Activated T-helper 2 cell treated with anti-CD3 and anti-CD28 coated beads, Interferon-gamma antibody, Interleukin-2, Interleukin-4, amounts not matched to agents 10 μg/mL and 5 μg/mL and 100 μg/mL, durations not matched to agents 14 hours and 24 hours and 36 hours (primary cell): ENCODE measurements at regions not wholly inside any gene's neighbourhood (a gene's known extent, or its start where the extent isn't known, plus 50 kb on each side); places are given as distances from the start of the nearest gene placed in this dataset.
"Not testable (repeated sequence)": the region's sequence is repeated elsewhere in the genome, so short reads cannot be mapped to it uniquely, and the experiment has no call there.

Experiments used
- DNase-seq: peaks from one replicate; pipeline ENCODE4 v3.0.0; 2021; ENCODE audit warnings: low spot score
- H3K27ac Mint-ChIP-seq: one replicate; pipeline ENCODE4 v1.8.0; 2021; ENCODE audit warnings: mixed read lengths
- H3K27me3 Mint-ChIP-seq: one replicate; pipeline ENCODE4 v1.8.0; 2021; ENCODE audit warnings: low read depth, mixed read lengths
- H3K36me3 Mint-ChIP-seq: one replicate; pipeline ENCODE4 v1.8.0; 2021; ENCODE audit warnings: low read depth, mixed read lengths
- H3K4me1 Mint-ChIP-seq: one replicate; pipeline ENCODE4 v1.8.0; 2021; ENCODE audit warnings: low read depth, mixed read lengths
- H3K4me3 Mint-ChIP-seq: one replicate; pipeline ENCODE4 v1.8.0; 2021; ENCODE audit warnings: low read depth, mild to moderate bottlenecking, moderate library complexity, mixed read lengths
- H3K9me3 Mint-ChIP-seq: one replicate; pipeline ENCODE4 v1.8.0; 2021; ENCODE audit warnings: mixed read lengths
- intact Hi-C: fragments of 100-400 bp; cut with micrococcal nuclease; formaldehyde crosslinking; loops from one replicate; pipeline ENCODE4 v1.15.1; 2023

DNA sequence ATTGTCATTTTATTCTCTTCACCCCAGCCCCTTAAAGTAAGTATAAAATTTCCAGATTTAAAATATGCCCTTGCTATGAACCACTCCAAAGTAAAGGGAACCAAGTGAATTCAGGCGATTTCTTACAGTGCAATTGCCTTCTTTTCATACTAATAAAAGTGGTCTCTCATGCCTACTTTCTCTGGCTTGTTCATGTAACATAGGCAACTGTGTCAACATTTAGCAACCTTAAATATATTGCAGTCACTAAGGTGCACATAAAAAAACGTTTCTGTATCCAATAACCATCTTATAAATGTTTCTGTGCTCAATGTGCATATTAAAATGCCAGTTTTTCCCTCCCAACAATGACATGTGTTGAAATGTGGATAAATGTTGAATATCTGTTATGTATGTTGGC lies 271.6 kb upstream of the DCN start:
- DNase-seq, result no peak
- intact Hi-C loops, result no loop called here
- Mint-ChIP-seq H3K4me1 (no peaks in the 10 kb centered on the region), H3K27me3 (no peaks in the 10 kb centered on the region), H3K4me3 (no peak overlapping the region), H3K27ac (no peak overlapping the region), H3K36me3 (no peaks in the 10 kb centered on the region), H3K9me3 (peaks cover 16% of the 10 kb centered on the region)

DNA sequence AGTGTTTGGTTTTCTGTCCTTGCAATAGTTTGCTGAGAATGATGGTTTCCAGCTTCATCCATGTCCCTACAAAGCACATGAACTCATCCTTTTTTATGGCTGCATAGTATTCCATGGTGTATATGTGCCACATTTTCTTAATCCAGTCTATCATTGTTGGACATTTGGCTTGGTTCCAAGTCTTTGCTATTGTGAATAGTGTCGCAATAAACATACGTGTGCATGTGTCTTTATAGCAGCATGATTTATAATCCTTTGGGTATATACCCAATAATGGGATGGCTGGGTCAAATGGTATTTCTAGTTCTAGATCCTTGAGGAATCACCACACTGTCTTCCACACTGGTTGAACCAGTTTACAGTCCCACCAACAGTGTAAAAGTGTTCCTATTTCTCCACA lies 269.8 kb upstream of the DCN start:
- H3K27ac Mint-ChIP-seq, H3K36me3 Mint-ChIP-seq, H3K27me3 Mint-ChIP-seq, DNase-seq, intact Hi-C loops, H3K4me1 Mint-ChIP-seq, H3K4me3 Mint-ChIP-seq: not testable (repeated sequence)
- peaks cover 16% of the 10 kb centered on the region for H3K9me3 Mint-ChIP-seq

DNA sequence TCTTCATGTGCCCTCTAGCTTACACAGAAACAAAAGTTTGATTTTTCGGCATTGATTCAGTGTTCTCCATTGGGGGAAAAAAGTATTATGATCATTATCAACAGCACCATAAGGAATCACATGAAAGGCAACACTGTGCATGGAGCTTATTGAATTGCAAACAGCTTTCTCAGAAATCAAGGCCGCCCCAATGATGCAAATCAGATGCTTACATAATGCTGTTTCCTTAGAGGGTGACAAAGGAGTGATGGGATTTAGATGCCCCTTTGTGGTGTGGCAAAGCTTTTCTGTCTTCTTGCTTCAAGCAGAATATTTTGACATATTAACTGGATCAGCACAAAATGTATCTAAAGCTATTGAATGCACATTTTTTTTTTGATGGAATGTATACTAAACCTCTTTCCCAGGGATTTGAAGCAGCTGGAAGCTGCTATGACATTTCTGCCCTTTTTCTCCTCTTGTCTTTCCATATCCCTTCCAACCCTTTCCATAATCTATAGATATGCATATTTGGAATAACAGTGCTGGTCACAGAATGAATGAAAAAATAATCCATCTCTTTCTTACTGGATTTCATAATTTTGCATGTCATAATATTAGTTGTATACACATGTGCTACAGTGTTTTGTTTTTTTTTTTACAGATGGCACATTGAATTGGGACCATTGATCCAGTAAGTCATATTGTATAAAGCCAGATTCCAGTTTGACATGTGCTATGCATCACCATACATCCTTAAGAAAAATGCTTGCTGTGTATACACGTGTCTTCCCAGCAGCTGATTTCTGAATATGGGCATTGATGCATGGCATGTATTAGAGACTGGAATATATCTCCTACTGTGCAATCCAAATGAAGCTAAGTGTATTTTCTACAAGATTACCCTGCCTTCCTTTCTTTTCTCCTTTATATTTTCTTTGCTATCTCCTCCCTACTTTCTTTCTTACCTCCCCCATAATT lies 259.7 kb upstream of the DCN start:
- peaks cover 3% of the 10 kb centered on the region for H3K4me1 Mint-ChIP-seq
- H3K27ac Mint-ChIP-seq, result no peak overlapping the region
- DNase-seq, result no peak
- intact Hi-C loops, result no loop called here
- no peaks in the 10 kb centered on the region for H3K9me3 Mint-ChIP-seq
- H3K27me3 Mint-ChIP-seq, result peaks cover 2% of the 10 kb centered on the region
- no peak overlapping the region for H3K4me3 Mint-ChIP-seq
- H3K36me3 Mint-ChIP-seq, result no peaks in the 10 kb centered on the region

DNA sequence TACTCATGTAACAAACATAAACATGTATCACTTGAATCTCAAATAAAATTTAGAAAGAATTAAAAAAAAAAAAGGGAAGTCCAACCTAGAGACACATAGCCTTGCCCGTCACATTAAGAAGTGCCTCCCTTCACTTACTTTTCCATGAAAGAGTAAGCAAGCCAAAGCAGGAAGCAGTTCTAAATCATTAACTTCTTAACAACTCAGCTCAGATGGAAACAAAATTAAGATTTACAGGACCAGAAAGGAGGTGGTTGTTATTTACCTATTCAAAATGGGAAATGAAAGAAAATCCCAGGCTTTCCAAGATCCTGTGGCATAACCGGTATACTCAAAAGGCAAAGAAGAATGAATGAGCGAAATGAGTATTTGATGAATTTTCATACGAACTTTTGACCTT lies 258.6 kb upstream of the DCN start:
- H3K27me3 Mint-ChIP-seq, result peaks cover 2% of the 10 kb centered on the region
- no peak for DNase-seq
- no peaks in the 10 kb centered on the region for H3K36me3 Mint-ChIP-seq
- H3K4me1 Mint-ChIP-seq, result peaks cover 3% of the 10 kb centered on the region
- H3K9me3 Mint-ChIP-seq, result no peaks in the 10 kb centered on the region
- intact Hi-C loops, result no loop called here
- no peak overlapping the region for H3K4me3 Mint-ChIP-seq
- H3K27ac Mint-ChIP-seq, result no peak overlapping the region

DNA sequence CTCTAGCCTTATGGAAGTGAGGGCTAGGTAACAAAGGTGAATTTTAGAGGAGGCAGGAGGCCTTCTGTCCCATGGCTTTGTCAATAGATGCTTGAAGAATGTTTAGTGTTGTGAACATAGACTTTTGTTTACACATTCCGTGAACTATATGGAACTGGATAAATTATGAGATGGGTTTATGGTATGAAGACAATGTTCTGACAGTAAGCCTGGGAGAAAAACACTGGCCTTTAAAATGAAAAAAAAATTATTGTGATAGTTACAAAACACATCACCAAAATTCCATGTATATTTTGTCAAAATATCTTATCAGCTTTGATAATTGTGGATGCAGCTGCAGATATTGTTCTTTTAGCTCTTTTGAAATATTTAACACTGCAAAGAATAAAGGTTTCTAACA lies 251.5 kb upstream of the DCN start:
- intact Hi-C loops, result no loop called here
- no peaks in the 10 kb centered on the region for H3K9me3 Mint-ChIP-seq
- no peaks in the 10 kb centered on the region for H3K36me3 Mint-ChIP-seq
- no peak for DNase-seq
- peaks cover 1% of the 10 kb centered on the region for H3K27me3 Mint-ChIP-seq
- peaks cover 3% of the 10 kb centered on the region for H3K4me1 Mint-ChIP-seq
- no peak overlapping the region for H3K27ac Mint-ChIP-seq
- H3K4me3 Mint-ChIP-seq, result no peak overlapping the region

DNA sequence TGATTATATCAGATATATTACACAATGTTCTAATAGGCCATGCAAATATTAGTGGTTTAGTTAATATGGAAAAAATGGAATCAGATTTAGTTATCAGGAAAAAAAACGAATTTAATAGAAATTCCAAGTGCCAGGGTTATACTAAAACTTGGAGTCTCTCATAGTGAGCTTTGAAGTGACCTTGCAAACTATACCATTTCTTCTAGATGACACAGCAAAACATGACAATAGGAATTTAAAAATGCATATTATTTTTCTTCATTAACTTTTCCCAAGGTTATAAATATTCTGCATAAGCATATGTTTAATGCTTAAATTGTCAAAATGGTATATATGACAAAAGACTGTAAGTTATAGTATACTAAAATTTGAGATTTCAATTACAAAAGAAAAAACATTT lies 250.1 kb upstream of the DCN start:
- Mint-ChIP-seq H3K4me3 (no peak overlapping the region), H3K9me3 (no peaks in the 10 kb centered on the region), H3K36me3 (no peaks in the 10 kb centered on the region), H3K27ac (no peak overlapping the region), H3K4me1 (no peaks in the 10 kb centered on the region), H3K27me3 (peaks cover 1% of the 10 kb centered on the region)
- intact Hi-C loops, result no loop called here
- no peak for DNase-seq

DNA sequence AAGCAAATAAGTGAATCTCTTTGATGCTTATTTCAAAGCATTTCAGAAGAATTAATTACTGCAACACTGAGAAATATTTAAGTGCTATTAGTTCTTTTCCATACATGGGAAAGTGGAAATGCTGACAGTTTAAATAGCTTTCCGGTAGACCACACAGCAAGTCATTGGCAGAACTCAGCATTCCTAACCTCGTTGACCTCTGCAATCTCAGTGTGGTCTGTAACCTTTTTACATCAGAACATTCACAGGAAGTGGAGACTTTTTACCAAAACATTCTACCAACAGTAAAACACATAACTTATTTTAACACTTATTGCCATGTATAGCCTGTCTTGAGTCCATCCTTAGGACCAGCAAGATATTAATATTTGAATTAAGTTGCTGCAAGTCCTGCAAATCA lies 249.5 kb upstream of the DCN start:
- H3K27me3 Mint-ChIP-seq, result peaks cover 1% of the 10 kb centered on the region
- H3K36me3 Mint-ChIP-seq, result no peaks in the 10 kb centered on the region
- H3K4me3 Mint-ChIP-seq, result no peak overlapping the region
- intact Hi-C loops, result no loop called here
- DNase-seq, result no peak
- H3K27ac Mint-ChIP-seq, result no peak overlapping the region
- no peaks in the 10 kb centered on the region for H3K9me3 Mint-ChIP-seq
- no peaks in the 10 kb centered on the region for H3K4me1 Mint-ChIP-seq

DNA sequence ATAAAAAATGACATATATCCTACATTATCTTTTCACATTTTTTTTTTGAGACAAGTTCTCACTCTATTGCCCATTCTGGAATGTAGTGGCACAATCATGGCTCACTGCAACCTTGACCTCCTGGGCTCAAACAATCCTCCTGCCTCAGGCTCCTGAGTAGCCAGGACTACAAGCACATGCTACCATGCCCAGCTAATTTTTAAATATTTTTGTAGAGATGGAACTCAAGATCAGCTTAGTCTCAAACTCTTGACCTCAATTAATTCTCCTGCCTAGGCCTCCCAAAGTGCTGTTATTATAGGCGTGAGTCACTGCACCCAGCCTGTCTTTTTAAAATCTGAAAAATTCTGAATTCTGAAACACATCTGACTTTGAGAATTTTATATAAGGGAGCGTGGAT lies 241.9 kb upstream of the DCN start:
- H3K27ac Mint-ChIP-seq, result no peak overlapping the region
- no peak overlapping the region for H3K4me3 Mint-ChIP-seq
- no peaks in the 10 kb centered on the region for H3K4me1 Mint-ChIP-seq
- no peaks in the 10 kb centered on the region for H3K36me3 Mint-ChIP-seq
- peaks cover 14% of the 10 kb centered on the region for H3K27me3 Mint-ChIP-seq
- no peak for DNase-seq
- intact Hi-C loops, result no loop called here
- H3K9me3 Mint-ChIP-seq, result no peaks in the 10 kb centered on the region

DNA sequence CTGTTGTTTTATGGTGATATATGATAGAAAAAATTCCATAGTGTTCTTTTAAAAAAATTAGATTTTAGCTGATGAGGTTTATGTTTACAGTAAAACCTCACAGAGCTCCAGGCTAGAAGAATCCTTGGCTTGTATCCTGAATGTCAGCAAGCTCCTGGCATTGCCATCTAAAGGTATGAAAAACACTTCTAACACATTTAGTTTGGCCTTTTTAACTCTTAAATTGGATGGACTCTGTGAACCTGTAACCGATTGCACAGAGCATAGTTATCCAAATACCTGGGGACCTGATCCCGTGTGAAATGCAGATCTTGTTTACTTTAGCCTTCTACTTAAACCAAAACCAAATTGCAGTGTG lies 241.1 kb upstream of the DCN start:
- no peaks in the 10 kb centered on the region for H3K4me1 Mint-ChIP-seq
- DNase-seq, result no peak
- H3K36me3 Mint-ChIP-seq, result no peaks in the 10 kb centered on the region
- H3K27ac Mint-ChIP-seq, result no peak overlapping the region
- no peaks in the 10 kb centered on the region for H3K9me3 Mint-ChIP-seq
- peaks cover 13% of the 10 kb centered on the region for H3K27me3 Mint-ChIP-seq
- H3K4me3 Mint-ChIP-seq, result no peak overlapping the region
- intact Hi-C loops, result no loop called here

DNA sequence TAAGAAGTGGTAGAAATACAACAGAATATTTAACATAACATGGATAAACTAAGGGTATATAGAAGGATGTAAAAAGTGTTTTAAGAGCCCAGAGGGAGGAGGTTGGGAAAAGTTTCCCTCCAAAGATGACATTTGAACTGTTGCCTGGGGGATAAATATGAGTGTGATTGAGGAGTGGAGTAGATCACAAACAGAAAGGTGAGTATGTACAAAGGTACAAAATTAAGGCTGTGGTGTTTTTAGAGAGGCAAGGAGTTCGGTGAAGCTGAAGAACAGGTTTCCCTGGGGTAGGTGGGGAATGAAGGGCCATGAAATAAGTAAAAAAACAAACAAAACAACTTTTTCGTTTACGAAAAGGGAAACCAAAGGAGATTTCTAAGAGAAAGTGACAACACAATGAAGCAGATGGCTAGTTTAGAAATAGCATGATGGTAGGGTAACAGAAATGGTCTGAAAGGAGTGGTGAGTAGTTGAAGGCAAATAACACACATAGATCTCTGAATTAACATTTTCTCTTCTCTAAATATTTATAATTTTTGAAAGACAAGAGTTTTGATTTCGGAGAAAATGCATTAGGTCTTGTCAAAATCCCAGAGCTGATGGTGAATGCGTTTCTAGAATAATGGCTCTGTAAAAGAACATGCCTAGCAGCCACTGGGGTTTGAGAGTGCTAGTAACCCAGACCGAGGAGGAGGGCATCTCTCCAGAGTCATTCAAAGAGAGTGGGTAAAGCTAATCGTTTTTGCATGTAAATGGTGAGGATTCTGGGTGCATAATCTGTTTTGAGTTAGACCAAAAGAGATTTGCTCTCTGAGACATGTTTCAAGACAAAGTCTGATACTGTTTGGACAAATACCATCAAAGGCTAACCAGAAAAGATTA lies 240.4 kb upstream of the DCN start:
- Mint-ChIP-seq H3K4me1 (no peaks in the 10 kb centered on the region), H3K36me3 (no peaks in the 10 kb centered on the region), H3K27ac (no peak overlapping the region), H3K27me3 (peaks cover 13% of the 10 kb centered on the region), H3K9me3 (no peaks in the 10 kb centered on the region), H3K4me3 (no peak overlapping the region)
- DNase-seq, result no peak
- intact Hi-C loops, result no loop called here

DNA sequence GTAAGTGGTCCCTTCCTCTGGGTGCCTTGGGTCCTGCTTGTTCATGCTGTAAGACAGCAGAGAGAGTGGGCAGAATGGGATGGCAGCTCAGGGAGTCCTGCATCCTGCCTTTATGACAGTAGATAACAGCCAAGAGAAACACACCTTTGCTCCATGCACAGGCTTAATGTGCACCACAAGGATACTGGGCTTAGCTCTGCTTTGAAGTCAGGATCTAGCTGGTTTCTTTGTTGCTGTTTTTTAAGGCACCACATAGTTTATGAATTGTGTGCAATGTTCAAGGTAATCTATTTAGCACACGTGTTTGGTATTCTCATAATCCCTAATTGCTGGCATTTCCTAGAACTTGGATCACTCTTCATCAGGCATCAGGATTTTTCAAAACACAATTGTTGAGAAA lies 239.5 kb upstream of the DCN start:
- H3K4me3 Mint-ChIP-seq, result no peak overlapping the region
- peaks cover 13% of the 10 kb centered on the region for H3K27me3 Mint-ChIP-seq
- no peaks in the 10 kb centered on the region for H3K36me3 Mint-ChIP-seq
- no peak overlapping the region for H3K27ac Mint-ChIP-seq
- DNase-seq, result no peak
- no peaks in the 10 kb centered on the region for H3K9me3 Mint-ChIP-seq
- no peaks in the 10 kb centered on the region for H3K4me1 Mint-ChIP-seq
- intact Hi-C loops, result no loop called here

DNA sequence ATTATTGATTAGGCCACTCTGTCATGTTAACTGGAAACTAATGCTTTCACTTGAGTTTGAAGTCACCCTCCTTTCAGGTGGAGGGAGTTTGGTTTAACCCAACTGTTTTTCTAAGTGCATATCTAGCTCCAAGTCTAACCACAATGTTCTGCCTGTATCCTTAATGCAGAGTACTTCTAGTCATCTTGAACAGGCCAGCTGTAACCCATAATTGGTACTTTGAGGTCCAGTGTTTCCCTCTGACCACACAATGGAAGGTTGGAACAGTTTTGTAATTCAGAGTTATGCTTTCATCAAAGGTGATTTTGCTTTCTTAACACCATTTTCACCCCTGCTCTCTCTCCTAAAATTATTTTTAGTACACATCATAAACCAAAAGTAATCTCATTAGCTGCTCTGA lies 237.2 kb upstream of the DCN start:
- H3K27me3 Mint-ChIP-seq, result peaks cover 7% of the 10 kb centered on the region
- H3K4me3 Mint-ChIP-seq, result no peak overlapping the region
- intact Hi-C loops, result no loop called here
- H3K36me3 Mint-ChIP-seq, result no peaks in the 10 kb centered on the region
- H3K27ac Mint-ChIP-seq, result no peak overlapping the region
- no peaks in the 10 kb centered on the region for H3K9me3 Mint-ChIP-seq
- no peak for DNase-seq
- H3K4me1 Mint-ChIP-seq, result no peaks in the 10 kb centered on the region
